NCI-H524 (cell line): ENCODE measurements at regions not wholly inside any gene's neighbourhood (a gene's known extent, or its start where the extent isn't known, plus 50 kb on each side); places are given as distances from the start of the nearest gene placed in this dataset.

Source experiments
- DNase-seq, 2 experiments: peaks; one replicate each; lab custom pipeline; 2025; lab: John Stamatoyannopoulos, UW

- no peak for DNase-seq
These were observed 97.4 kb upstream of the ITGA6 start for GRCh38 chr2:172329774-172330671.

- DNase-seq, result peak in 1 of 2 experiments; percentile 27
These were observed 94.9 kb upstream of the ITGA6 start for GRCh38 chr2:172332507-172332906.

DNA sequence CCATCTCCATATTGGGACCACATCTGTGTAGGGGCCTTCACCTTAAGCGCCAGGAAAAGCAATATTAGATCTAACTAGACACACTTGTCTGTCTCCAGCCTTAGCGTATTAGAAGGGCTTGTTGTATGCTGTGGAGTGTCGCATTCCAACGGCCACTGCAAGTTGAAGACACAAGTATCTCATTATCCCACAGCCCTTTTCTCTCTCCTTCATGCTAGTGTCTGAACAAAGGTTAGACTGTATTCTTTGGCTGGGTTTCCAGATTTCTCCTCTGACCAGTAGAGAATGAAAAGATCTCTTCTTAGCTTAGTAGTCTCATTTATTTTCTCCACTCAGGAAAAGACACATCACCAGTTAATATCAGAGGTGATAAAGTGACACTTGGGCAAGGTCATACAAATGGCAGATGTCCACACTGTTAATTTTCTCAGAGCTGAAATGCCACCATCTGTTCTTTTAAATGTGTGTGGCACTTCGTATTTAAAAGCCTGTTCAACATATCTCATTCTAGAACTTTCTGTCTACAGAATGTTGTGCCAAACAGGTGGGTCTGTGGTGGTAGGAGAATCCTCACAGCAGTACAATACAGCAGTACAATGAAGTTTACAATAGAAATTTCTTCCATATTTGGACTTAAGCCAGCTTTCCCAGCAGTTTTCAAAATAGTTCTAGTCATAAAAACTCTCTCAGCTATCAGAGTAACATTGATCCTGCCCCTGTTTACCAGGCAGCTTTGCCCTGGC lies 94.0 kb upstream of the ITGA6 start:
- DNase-seq, result peak; percentile 14 to 62

DNA sequence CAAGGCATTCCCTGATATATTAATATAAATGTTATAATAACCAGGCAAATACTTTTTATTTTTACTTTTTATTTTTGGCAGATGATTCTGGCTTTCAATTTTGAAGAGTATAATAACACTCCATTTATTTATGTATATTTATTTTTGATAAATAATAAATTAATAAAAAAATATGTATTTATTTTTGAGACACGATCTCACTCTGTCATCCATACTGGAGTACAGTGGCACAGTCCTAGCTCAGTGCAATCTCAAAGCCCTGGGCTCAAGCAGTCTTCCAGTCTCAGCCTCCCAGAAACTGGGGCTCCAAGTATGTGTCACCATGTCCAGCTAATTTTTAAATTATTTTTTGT lies 93.4 kb upstream of the ITGA6 start:
- no peak for DNase-seq

- DNase-seq, result no peak
These were observed 92.4 kb upstream of the ITGA6 start for GRCh38 chr2:172334988-172335387.

DNA sequence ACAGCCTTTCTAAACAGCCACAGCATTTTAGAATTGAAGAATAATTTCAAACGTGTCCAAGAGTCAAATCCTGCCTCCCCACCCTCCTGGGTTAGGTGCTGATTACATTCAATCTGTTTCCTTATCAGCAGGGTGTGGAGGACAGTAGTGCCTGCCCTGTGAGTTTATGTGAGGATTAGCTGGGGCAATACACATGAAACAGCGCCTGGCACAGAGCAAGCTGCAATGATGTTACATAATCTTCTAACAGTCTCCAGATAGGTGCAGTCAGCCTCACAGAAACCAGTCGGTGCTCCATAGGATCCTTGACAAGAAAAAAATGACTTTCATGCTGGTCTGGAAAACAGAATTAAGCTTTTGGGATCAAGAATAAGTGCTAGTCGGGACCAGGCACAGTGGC lies 91.7 kb upstream of the ITGA6 start:
- DNase-seq, result no peak

- DNase-seq, result no peak
These were observed 90.7 kb upstream of the ITGA6 start for GRCh38 chr2:172336681-172337080.

DNA sequence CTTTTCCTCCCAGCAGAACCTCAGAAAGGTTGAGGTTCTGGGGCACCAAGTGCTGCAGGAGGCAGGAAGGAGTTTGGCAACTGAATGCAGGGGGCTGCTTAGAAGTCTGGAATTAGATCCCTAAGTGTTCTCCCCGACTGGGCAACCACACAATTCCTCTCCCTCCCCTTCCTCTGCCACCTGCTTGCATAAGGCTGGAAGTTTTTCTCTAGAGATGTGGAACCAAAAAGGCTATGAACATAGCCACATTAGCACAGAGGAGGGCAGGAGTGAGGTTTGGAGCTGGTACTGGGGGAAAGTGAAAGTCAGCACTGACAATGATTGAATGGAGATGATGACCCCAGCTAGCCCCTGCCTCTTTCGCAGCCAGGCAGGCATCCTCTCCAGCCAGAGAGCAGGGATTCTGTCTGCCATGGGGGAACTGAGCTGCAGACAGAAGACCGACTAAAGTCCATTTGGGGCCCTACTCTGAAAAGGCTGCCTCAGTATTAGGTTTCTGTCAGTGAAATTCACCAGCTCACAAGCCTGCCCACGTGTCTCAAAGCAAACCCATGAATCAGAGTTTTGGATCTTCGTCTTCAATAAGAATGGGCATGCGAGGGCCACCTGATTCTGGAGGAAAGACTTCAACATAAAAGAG lies 87.9 kb upstream of the ITGA6 start:
- peak in 1 of 2 experiments; percentile 12 for DNase-seq

DNA sequence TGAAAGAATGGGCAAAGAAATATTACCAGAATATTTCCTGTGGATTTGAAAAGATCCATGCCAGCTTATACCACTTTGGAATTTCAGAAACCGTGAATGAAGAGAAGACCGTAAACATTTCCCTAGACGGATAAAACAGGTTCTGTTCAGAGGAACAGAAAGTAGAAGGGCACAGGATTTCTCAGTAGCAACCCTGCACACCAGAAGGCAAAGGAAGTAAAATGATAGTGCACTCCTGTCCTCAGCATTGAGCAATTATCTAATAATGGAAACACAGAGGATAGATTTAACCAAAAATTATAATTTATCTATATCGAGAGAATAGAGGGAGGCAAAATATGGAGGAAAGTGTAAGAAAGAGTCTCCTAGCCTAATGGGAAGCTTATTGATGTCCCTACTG lies 87.0 kb upstream of the ITGA6 start:
- no peak for DNase-seq

GRCh38 chr2:172342078-172342477 lies 85.3 kb upstream of the ITGA6 start:
- DNase-seq, result no peak

GRCh38 chr2:172342611-172343010 lies 84.8 kb upstream of the ITGA6 start:
- DNase-seq, result no peak

GRCh38 chr2:172344159-172344558 lies 83.2 kb upstream of the ITGA6 start:
- no peak for DNase-seq

DNA sequence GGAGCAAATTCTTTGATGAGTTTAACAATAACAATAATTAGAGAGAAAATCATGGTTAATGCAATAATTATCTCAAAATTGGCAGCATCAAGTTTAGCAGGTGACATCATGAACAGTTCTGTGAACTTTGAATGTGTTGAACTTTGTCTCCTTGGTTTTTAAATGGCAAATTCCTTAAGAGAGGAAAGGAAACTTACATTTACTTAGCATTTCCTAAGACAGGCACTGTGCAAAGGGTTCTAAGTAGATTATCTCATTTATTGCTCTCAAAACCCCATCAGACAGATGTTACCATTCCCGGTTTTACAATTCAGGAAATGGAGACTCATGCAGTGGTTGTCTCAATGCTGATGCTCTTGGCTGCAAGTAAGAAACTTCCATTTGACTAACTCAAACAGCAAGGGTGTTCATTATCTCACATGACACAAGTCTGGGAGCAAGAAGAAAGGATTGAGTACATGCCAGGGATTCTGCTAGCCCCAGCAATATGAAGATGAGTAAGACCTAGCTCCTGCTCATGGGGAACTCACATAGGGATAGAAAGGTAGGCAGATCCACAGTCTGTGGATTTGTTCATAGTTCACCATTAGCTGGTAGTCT lies 81.3 kb upstream of the ITGA6 start:
- DNase-seq, result no peak

DNA sequence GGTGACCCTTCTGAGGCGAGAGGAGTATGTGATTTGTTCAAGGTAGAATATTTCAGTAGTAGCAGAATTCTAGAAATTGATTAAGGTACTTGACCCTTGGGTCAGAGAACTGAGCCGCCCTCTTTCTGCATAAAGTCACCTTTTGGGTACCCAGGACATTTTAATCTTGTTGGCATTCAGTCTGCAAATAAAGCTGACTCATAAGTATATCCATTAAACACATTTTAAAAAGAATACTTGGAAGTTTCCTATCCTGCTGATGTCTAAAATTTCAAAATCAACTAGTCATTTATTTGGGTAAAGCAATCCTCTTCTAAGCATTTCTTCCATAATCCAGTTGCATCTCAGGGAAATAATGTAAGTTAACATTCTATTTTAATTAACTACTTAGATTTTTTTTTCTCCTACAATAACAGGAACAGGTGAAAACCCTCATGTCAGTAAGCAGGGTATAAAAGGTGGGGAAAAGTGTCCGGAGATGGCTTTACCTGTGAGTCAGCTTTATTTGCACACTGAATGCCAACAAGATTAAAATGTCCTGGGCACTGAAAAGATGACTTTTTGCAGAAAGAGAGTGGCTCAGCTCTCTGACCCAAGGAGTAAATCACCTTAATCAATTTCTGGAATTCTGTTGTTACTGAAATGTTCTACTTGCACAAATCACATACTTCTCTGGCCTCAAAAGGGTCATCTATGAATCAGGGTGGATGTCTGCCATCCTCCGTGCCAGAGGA lies 78.7 kb upstream of the ITGA6 start:
- no peak for DNase-seq

- DNase-seq, result no peak
These were observed 76.4 kb upstream of the ITGA6 start for GRCh38 chr2:172350839-172351479.

DNA sequence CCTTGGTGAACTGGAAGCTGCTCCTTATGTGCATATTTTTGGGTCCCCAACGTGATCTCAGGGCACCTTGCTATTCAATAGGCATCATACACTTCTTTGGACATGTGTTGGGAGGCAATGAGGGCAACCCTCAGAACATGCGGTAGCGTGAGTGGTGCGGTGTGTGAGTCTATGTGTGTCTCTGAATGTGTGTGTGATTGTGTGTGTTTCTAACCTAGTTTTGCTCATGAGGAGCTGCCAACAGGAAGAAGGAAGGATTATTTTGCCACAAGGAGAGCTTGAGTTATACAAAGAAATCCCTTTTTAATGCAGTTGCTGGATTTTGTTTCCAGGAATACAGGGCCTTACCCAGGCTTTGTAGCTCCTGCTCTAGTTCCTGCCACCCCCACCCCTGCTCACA lies 75.8 kb upstream of the ITGA6 start:
- no peak for DNase-seq

GRCh38 chr2:172354347-172354746 lies 73.0 kb upstream of the ITGA6 start:
- no peak for DNase-seq

GRCh38 chr2:172357442-172357841 lies 69.9 kb upstream of the ITGA6 start:
- DNase-seq, result no peak

DNA sequence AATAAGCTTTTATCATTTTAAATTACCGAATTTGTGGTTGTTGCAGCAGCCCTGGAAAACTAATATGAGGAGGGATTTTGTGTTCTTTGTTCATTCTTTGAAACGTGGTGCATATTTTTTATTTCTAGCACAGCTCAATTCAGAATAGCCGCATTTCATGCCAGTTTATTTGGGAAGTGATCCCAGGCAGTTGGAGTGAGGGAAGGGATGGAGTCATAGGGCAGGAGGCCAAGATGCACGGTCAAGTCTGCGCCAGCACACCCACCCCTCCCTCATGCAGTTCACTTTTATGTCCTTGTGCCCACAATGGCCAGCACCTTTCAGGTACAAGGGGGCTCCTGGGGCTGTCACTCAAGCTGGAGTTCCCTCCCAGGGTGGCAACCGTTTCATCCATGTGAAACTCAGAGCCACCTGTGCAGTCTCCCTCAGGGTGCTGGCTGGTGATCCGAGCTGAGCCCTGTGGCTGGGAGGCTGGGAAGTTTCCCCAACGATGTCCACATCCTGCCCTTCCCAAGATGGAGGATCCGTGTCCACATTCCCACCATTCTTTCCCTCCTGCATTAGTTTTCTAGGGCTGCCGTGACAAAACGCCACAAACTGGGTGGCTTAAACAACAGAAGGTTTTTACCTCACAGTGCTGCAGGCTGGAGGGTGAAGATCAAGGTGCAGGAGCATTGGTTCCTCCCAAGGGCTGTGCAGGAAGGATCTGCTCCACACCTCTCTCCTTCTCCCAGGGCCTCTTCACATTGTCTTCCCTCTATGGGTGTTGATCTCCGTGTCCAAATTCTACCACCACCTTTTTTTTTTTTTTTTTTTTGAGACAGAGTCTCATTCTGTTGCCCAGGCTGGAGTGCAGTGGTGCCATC lies 68.5 kb upstream of the ITGA6 start:
- no peak for DNase-seq

GRCh38 chr2:172361360-172361759 lies 66.0 kb upstream of the ITGA6 start:
- no peak for DNase-seq
